ENCODE measurements at regions not wholly inside any gene's neighbourhood (a gene's known extent, or its start where the extent isn't known, plus 50 kb on each side); places are given as distances from the start of the nearest gene placed in this dataset.

- Histone ChIP-seq H3K4me1 (ENCODE audit: control insufficient read depth in 4 of 4, insufficient read depth in 4 of 4, low read length in 3 of 4) (no peaks in the 10 kb centered on the region), H3K9me3 (ENCODE audit: control insufficient read depth in 4 of 4, low read length in 3 of 4) (no peaks in the 10 kb centered on the region), H3K27me3 (ENCODE audit: control insufficient read depth in 4 of 4, insufficient read depth in 4 of 4, low read length in 3 of 4) (no peaks in the 10 kb centered on the region), H3K9ac (ENCODE audit: low read depth in 1 of 2, low read length in 2 of 2) (no peak overlapping the region), H3K27ac (ENCODE audit: low read depth in 1 of 2, low read length in 2 of 2) (no peak overlapping the region), H3K4me3 (ENCODE audit: low read depth in 1 of 3, low read length in 3 of 3) (no peak overlapping the region), H3K36me3 (ENCODE audit: control insufficient read depth in 4 of 4, insufficient read depth in 3 of 4, low read depth in 1 of 4, low read length in 3 of 4) (no peaks in the 10 kb centered on the region)
- WGBS, result 43% methylated on average over 1 of the region's 1 CpG
- TF ChIP-seq FOXA1 (IDR thresholded peaks at IDR 0.05), result no peak
- TF ChIP-seq CTCF (IDR thresholded peaks at IDR 0.05; ENCODE audit: low read depth, low read length, missing input control), result no peak
- no peak for DNase-seq (ENCODE audit: low spot score)
These were observed 1570.8 kb downstream of the OLFM4 start for GRCh38 chr13:54599413-54599812.

DNA sequence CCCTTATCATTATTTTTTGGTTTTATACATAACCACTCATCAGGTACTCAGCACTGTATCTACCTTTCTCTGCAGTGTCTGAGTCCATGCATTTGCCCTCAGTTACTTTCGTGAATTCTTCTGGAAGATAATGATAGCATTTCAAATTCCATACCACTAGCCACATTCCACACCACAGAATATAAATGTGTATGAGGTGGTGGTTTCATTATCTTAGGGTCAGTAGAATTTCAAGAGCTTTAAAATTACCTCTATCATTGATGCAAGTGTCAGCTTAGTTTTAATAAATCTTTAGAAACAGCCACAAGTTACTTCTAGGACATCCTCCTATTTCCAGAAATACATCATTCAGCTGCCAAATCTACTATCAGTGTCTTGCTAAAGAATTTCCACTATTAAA lies 1578.3 kb downstream of the OLFM4 start:
- DNase-seq (ENCODE audit: low spot score), result no peak
- no peaks in the 10 kb centered on the region for H3K9me3 ChIP-seq (ENCODE audit: control insufficient read depth in 4 of 4, low read length in 3 of 4)
- no peaks in the 10 kb centered on the region for H3K36me3 ChIP-seq (ENCODE audit: control insufficient read depth in 4 of 4, insufficient read depth in 3 of 4, low read depth in 1 of 4, low read length in 3 of 4)
- H3K27me3 ChIP-seq (ENCODE audit: control insufficient read depth in 4 of 4, insufficient read depth in 4 of 4, low read length in 3 of 4), result no peaks in the 10 kb centered on the region
- H3K4me3 ChIP-seq (ENCODE audit: low read depth in 1 of 3, low read length in 3 of 3), result no peak overlapping the region
- H3K9ac ChIP-seq (ENCODE audit: low read depth in 1 of 2, low read length in 2 of 2), result no peak overlapping the region
- no peaks in the 10 kb centered on the region for H3K4me1 ChIP-seq (ENCODE audit: control insufficient read depth in 4 of 4, insufficient read depth in 4 of 4, low read length in 3 of 4)
- H3K27ac ChIP-seq (ENCODE audit: low read depth in 1 of 2, low read length in 2 of 2), result no peak overlapping the region
- 65% methylated on average over 1 of the region's 1 CpG for whole genome bisulfite sequencing
- no peak for TF ChIP-seq YY1 (IDR thresholded peaks at IDR 0.05)
- no peak for TF ChIP-seq GABPA (IDR thresholded peaks at IDR 0.05 in 1 of 2, conservative IDR thresholded peaks at IDR 0.05 in 1 of 2)
- no peak for TF ChIP-seq NR2F2 (IDR thresholded peaks at IDR 0.05)
- TF ChIP-seq HNF4G (IDR thresholded peaks at IDR 0.05), result no peak
- TF ChIP-seq, protein P1, sequence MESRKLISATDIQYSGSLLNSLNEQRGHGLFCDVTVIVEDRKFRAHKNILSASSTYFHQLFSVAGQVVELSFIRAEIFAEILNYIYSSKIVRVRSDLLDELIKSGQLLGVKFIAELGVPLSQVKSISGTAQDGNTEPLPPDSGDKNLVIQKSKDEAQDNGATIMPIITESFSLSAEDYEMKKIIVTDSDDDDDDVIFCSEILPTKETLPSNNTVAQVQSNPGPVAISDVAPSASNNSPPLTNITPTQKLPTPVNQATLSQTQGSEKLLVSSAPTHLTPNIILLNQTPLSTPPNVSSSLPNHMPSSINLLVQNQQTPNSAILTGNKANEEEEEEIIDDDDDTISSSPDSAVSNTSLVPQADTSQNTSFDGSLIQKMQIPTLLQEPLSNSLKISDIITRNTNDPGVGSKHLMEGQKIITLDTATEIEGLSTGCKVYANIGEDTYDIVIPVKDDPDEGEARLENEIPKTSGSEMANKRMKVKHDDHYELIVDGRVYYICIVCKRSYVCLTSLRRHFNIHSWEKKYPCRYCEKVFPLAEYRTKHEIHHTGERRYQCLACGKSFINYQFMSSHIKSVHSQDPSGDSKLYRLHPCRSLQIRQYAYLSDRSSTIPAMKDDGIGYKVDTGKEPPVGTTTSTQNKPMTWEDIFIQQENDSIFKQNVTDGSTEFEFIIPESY (IDR thresholded peaks at IDR 0.05), result no peak
- no peak for TF ChIP-seq FOXA1 (IDR thresholded peaks at IDR 0.05)
- no peak for TF ChIP-seq EGR1 (IDR thresholded peaks at IDR 0.05; ENCODE audit: low read depth in 2 of 2)
- TF ChIP-seq RAD21 (IDR thresholded peaks at IDR 0.05), result no peak
- TF ChIP-seq JUND (IDR thresholded peaks at IDR 0.05), result no peak
- TF ChIP-seq SP1 (IDR thresholded peaks at IDR 0.05), result no peak
- TF ChIP-seq TAF1 (conservative IDR thresholded peaks at IDR 0.05), result no peak
- TF ChIP-seq FOXA2 (IDR thresholded peaks at IDR 0.05), result no peak
- TF ChIP-seq MAX (IDR thresholded peaks at IDR 0.05), result no peak
- TF ChIP-seq RXRA (IDR thresholded peaks at IDR 0.05), result no peak
- no peak for TF ChIP-seq CTCF (IDR thresholded peaks at IDR 0.05; ENCODE audit: low read depth, low read length, missing input control)
